ENCODE measurements at regions not wholly inside any gene's neighbourhood (a gene's known extent, or its start where the extent isn't known, plus 50 kb on each side); places are given as distances from the start of the nearest gene placed in this dataset.

DNA sequence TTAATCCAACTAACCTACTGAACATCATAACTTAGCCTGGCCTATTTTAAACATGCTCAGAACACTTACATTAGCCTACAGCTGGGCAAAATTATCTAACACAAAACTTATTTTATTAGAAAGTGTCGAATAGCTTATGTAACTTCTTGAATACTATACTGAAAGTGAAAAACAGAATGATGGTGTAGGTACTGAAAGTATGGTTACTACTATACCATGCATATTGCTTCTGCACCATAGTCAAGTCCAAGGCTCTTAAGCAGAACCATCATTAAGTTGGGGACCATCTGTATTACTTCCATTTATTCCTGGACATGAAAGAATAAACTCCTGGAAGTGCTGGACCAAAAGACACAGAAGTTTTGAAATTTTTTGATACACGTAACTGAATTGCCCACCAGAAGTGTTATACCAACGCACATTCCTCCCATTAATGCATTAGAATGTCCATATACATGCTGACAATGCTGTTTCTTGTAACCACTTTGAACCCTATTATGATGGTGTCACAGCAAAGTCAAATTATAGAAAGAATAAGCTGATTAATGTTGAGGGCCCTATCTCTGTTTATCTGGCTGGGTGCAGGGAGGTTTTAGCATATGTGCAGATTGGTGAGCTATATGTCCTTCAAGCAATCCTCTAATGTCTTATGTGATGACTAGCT is 375.7 kb downstream of the ACTL7B start:
- no peak for DNase-seq

DNA sequence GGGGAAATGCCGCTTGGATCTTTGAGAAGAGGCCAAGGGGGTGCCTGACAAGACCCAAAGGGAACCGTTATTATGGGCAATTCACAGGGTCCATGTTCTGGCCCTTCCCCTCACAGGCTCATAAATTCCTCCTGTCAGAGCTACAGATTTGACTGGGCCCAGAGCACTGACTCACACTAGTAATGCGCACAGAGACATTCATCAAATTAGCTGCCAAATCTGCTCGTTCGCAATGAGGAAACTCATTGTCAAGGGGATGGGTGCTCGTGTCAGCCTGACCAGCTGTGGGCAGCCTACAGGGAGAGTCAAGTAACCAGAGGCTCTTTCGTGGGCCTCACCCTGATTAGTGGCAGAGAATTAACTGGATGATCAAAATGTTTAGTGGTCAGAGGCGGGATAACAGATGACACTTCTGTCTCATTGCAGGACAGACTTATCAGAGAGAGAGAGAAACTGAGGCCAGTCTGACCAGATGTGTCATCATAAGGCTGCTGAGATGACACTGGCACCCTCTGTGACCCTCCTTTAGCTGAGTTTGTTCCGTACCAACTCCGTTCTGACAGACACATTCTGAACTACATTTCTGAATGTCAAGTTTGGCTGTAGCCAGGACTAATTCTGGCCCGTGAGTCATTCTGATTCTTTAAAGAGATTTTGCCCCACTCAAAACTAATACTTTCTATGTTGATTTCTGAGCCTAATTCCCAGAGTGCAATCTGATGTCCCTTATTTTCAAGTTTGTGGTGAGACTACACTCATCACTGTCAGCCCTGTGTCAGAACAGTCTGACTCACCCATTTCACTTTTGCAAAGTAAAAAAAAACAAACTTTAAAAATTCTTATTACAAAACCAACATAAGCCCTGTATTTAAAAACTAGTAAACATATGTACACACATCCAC is 377.1 kb downstream of the ACTL7B start:
- no peak for DNase-seq

DNA sequence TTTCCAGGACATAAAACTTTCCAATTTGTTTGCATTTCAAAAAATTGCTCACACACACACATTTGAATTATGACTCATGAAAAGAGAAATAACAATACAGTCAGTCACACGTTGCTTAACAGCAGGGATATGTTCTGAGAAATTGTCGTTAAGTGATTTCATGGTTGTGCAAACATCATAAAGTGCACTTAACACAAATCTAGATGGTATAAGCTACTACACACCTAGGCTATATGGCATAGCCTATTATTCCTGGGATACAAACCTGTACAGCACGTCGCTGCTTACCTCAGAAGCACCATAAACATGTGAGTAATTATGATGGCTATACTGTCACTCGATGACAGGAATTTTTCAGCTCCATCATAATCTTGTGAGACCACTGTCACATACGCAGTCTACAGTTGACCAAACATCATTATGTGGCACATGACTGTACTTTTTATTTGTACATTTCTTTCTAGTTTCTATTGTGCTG is 378.2 kb downstream of the ACTL7B start:
- DNase-seq, result no peak

DNA sequence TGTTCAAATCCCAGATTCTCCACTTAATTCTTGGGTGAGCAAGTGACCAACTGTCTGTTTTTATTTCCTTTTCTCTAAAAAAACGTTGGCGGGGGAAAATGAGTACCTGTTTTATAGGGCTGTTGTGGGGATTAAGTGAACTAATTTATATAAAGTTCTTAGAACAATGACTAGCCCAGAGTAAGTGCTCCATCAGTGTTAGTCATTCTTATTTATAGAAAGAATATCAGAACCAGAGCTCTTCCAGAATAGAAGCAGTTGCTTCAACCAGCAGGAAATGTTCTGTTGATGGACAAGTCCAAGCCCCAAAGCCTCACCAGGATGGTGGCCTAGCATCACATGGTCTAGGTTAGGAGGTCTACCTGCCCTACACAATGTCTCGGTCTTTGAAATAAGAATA is 379.2 kb downstream of the ACTL7B start:
- no peak for DNase-seq

DNA sequence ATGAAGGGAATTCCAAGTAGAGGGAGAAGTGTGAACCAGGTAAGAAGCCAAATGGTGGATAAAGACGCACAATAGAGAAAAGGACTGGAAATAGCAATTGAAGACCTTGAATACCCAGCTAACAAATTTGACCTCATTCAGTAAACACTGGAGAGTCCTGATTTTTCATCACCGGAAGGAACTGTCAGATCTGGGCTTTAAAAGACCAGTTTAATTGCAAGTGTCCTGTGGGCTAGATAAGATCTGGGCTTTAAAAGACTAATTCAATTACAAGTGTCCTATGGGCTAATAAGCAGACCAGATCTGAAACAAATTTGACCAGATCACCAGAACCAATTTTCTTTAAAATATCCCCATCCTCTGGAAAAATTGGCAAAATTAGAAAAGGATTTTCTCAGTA is 380.0 kb downstream of the ACTL7B start:
- DNase-seq, result no peak

DNA sequence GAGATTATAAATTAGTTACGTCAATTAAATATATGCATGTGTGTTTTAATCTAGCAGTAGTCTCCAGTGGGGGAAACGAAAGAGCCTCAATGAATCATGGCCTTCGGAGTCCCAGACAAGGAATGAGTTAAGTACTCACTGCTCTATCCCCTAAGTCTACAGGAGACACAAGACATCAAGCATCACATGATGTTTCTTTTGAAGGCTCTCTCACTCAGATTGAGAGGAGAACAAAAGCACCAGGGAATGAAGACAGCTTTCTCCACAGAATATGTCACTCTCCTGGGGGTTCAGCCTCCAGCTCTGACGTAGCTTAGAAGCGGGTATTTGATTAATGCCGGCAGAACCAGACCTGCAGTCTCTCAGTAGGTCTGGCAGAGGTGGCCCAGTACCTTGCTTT is 381.4 kb downstream of the ACTL7B start:
- DNase-seq, result no peak

DNA sequence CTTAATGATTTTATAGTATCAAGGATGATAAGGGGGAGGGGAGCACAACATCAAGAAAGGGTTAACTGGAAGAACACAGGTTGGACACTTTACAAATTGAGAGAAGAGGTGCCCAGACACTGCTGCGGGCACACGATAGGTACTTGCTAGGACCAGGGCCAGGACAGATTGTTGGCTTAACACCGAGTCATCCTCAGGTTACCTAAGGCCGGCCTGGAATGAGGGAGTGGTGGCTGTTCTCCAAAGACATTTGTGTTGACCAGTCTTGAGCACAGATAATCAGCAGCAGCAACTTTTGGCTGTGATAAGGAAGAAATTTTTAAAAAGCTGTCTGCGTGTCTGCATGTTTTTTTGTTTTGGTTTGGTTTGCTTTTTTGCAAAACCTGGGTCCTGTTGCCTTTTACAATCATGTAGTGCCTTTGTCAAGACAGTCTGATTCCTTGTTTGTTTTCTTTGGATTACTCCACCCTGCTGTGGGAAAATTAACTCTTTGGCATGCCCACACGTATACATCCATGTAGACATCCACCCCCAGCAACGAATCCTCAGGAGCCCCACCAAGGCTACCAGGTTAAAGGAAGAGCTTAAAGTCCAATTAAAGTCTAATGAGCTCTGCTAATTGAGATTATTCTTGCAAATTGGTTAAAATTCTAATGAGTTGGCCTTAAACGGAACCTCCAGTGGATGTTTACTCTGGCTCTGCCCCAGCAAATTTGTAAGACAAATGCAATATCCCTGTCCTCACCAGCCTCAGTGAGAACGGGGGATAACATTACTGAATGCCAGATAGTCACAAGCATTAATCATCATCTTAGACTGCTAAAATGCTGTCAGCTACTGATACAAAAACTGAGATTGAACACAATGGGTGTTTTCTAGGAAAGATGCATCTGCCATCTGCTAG is 382.3 kb downstream of the ACTL7B start:
- DNase-seq, result no peak

DNA sequence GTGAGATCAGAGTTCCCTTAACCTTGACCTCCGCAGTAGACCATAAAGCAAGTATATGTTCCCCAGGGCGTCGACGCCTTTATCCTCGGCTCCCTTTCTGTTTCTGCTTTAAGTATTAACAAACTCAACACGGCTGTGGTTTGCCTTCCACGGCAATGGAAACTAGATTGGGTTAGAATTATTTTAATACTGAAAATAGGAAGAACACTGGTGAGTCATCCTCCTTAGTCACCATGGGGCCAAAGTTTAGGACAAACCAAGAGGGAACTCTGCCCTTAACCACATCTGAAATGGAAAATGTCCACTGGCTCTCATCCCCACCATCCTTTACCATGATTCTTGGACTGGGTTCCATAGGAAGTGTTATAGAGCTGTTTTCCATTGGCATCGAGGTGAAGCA is 386.1 kb downstream of the ACTL7B start:
- DNase-seq, result peak; percentile 2 to 32

DNA sequence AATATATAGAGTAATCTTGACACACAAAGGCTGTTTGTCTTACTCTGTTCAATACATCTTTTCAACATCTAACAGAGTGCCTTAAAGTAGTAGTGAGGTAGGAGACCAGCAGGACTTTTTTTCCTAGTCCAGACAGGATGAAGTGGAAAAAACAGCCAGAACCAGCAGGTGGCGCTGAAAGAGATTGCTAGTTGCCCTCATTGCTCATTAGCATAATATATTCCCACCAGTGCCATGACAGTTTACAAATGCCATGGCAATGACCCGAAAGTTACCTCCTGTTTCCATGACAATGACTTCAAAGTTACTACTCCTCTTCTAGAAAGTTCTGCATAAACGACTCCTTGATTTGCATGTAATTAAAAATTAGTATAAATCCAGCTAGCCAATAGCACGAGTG is 387.4 kb downstream of the ACTL7B start:
- DNase-seq, result peak; percentile 1 to 6

DNA sequence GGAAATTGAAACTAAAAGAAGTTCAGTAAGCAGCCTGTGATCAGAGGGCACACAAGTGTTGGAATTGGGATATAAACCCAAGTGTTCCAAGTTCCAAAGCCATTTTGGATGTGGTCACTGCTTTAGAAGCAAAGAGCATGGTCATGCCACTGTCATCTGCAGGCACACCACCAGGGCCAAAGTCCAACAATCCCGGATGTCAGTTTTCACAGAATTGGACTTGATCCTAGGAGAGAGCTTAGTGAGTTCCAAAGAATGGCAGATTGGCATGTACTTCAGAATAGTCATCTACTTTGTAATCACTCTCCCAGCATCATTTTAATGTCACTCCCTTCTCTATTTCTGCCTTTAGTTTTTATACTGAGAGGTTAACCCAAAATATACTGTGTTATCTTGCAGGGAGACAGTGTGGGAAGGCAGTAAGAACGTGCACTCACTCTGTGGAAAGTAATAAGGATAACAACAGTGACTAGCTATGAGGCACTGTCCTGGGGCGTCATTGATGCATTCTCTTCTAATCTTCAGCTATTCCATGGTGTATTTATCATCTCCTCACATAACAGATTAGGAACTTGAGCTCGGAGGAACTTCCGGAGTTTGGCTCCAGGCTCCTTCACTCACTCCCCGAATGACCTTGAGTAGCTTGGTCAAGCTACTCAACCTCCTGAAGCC is 388.0 kb downstream of the ACTL7B start:
- no peak for DNase-seq

DNA sequence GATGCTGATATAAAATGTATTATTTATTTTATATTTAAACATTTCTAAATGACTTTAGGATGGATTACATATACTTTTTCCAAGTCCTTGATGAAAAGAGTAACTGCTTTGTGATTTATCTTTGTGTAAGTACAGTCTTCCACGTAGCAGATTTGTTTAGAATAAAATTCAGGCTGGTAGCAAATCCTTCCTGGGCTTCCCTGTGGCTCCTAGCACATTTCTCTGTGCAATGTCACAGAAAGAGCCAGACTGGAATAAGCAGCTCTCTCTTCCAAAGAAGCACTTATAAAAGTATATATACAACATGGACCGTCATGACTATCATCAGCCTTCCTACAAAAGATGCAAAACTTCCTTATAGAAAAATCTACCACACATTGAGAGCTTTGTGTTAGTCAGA is 388.6 kb downstream of the ACTL7B start:
- no peak for DNase-seq

DNA sequence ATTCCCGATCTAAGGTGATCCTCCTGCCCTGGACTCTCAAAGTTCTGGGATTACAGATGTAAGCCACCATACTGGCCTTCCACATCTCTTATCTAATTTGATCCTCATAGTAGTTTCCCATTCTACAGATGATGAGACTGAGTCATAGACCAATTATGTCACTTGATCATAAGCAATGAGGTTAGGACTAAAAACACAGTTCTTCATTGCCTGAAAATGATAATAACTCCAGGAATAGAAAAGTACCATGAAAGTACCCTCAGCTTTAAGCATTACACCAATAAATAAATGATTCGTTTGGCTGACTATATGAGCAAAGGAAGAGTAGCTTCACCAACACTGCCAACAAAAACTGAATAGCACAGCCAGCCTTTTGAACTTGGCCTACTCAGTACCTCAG is 389.5 kb downstream of the ACTL7B start:
- no peak for DNase-seq

DNA sequence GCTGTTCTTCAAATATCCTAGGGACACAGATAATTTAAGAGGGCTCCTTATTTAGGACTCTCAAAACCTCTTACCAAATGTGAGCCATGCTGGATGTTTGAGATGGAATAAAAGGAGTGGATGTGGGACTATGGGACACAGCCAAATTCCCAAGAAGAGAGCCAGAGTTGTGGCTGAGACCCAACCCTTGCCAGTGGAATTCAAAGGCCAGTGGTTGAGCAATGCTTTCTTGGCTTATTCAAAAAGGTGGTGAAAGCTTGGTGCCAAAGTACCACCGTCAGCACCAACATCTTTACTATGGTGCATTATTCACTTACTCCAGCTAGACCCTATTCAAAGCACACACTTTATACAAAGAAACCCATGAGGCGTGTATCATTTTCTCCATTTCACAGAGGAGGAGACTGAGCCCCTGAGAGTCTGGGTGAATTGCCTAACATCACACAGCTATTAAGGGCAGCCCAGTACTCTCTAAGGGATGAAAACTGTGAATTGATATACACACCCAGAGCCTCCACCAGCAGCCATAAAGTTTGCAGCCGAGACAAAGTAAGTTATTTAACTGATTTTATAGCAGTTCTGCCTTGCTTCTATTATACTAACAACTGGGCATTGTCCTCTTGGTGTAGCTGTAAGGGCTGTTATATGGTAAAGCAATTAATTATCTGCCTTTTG is 391.7 kb downstream of the ACTL7B start:
- no peak for DNase-seq

DNA sequence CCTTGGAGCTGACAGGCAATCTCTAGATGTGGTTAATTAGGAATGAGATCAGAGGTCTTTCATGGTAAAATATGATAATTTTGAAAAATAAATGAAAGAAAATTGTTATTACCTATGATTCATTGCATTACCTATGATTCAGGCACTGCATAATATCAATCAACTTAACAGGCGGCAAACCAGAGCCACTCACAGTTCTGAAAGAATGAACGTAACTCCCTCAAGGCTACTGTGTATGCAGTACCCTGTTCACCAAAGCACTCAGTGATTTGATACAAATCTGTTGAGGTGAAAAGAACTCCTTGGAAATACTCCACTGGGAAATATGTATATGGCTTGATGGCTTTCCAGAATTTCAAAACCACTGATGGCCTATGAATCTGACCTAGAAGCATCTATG is 398.9 kb downstream of the ACTL7B start:
- no peak for DNase-seq

DNA sequence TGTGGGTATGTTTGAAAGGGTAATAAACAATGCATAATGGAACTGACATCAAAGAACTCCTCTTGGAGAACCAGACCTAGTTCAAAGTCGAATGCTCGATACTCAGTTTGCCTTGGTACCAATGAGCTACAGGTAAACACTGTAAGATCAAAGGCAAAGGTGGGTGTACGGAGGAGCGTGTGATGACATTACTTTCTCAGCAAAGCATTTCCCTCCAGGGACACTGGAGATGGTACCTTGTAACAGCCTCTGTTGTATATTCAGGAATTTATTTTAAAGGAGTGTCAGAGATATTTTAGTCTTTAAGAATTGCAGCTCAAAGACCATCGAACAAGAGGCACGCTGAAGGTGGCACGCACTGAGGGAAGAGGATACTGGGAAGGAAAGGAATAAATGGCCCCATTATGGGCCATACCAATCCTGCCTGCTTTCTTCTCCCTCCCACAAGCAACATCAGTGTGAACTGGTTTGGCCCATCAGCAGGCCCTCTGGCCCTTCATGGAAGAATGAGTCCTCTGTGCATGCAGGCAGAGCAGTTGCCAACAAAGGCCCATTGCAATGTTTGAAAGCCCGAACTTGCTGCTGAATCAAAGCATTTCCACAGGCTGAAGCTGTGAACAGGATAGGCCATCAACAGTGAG is 410.2 kb downstream of the ACTL7B start:
- no peak for DNase-seq

DNA sequence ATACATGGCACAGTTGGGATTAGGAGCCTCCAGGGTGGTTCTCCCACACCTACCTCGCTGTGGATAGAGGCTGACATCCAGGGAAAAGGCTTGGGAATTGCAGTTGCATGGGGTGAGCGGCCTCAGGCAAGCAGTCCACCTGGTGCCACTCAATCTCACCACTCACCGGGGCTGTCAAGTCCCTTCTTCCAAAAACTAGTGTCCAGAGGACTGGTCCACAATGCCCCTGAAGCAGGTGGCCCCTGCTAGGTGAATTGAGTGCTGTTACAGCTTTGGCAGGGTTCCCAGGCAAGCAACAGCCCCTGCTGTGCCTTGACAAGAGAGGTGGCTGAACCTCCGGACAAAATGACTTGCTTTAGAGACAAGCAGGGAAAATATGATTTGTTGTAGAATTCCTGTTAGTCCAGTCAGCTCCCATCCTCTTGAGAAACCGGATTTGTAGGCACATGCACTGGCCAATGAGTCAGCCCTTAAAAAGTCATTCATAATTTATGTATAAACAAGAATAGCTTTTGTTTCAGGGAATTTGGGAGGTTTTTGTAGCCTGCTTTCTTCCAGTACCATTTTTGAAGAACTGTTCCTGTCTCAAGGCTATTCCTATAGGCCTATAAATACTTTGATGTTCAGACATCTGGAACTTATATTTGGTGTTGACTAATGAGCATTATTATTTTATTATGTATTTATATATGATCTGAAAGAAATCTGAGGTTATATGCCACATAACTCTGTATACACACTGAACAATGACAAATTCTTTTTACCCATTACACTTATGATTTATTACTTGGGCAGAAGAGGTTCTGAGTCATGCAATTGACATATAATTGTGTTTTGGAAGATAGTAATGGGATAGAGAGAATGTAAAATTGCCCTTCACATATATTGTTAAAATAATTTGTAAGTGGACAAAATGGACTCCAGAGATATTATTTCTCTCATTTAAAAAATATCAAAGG is 411.1 kb downstream of the ACTL7B start:
- DNase-seq, result no peak

DNA sequence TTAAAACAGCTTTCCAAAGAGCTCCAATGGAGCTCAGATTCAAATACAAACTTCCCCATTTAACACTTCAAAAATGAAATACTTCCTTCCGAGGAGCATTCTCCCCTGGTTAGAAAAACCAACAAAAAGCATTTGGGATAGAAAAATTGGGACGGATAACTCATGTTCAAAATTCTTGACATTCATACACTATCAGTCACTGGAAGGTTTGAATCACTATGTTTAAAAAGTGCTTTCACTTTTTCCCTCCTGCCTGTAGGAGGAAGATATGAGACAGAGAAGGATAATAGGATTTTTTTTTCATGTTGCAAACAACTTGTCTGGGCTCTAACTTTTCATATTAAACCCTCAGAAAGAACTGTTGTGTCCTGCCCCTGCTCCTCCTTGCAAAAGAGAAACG is 412.0 kb downstream of the ACTL7B start:
- DNase-seq, result no peak

DNA sequence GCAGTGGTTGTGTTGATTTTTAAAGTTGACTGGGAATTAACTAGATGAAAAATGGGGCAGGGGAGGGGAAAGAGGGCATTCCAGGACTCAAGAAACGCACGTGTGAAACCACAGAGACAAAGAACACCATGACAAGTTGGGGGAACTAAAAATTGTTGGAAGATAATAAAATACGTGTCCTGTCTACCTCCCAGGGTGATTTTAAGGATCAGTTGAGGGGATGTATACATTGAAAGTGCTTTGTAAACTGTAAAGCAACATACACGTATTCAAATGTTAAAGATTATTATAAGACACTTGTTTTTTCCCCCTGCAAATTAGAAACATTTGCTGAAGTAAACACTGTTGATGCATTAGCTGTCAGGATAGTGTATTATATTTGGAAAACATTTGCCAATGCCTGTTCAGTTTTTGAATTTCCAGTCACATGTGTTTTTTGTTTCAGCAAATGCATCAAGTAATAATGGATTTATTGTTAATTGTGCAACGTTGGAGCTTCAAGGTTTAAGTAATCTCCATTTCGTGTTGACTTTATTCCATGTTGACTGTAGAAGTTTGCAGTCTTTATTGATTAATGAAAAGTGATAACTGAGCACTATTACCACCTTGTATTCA is 412.7 kb downstream of the ACTL7B start:
- no peak for DNase-seq

DNA sequence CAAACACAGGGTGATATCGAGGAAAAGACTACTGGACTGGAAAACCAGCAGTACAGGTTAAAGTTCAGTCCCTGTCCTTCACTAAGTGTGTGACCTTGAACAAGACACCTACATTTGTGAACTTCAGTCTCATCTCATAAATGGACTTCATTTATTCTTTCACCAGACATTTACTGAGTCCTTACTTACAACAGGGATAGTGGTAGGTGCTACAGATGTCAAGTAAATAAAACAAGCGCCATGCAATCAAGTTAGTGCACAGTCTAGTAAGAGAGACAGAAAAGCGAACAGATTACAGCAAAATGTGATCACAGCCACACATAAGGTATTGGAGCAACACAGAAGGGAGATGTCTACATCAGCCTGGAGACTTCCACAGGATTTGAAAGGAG is 413.2 kb downstream of the ACTL7B start:
- DNase-seq, result no peak

DNA sequence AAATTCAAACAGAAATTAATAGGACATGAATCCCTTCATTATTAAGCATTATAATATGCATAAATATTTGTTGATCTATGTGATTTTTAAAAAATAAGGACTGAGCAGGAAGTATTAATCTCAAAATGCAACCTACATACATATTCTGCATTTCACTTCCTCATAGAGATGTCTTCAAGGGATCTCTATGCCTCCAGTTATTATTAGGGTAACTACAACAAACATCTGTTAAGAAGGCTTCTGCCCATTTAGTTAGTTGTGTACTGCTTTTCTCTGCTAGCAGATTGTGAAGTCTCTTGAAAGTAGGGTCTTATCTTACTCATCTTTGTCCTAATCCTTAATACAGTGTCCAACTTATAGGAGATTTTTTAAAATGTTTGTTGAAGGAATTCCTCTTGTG is 414.1 kb downstream of the ACTL7B start:
- DNase-seq, result no peak

All from CD4-positive, alpha-beta T cell treated with Interleukin-1 beta for 1 hour (primary cell).